HG02970 (cell line): ENCODE measurements at regions not wholly inside any gene's neighbourhood (a gene's known extent, or its start where the extent isn't known, plus 50 kb on each side); places are given as distances from the start of the nearest gene placed in this dataset.

Experiments used
- ATAC-seq: cut with Tn5 transposase; IDR thresholded peaks from one replicate; pipeline ENCODE4 v1.9.1; 2021; ENCODE audit warnings: mild to moderate bottlenecking, moderate library complexity, moderate number of reproducible peaks; ENCODE audit not compliant: unreplicated experiment, low FRiP score

DNA sequence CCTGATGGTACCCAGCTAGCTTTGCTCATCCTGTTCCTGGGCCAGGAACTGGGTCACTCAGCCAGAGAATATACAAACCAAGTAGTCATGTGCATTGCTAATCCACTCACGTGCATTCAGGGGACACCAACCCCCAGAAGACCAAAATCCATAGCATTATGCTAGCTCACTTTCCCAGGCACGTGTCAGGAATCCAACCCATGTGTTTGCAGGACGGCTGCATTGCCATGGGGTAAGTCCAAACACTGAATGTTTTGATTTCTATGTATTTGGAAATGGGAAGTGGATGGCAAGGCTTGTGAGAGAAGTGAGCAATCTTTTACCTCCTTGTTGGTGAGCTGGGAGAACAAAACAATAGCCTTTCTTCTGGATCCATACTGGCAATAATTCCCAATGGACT lies 87.1 kb upstream of the FOXN3 start:
- no peak for ATAC-seq

DNA sequence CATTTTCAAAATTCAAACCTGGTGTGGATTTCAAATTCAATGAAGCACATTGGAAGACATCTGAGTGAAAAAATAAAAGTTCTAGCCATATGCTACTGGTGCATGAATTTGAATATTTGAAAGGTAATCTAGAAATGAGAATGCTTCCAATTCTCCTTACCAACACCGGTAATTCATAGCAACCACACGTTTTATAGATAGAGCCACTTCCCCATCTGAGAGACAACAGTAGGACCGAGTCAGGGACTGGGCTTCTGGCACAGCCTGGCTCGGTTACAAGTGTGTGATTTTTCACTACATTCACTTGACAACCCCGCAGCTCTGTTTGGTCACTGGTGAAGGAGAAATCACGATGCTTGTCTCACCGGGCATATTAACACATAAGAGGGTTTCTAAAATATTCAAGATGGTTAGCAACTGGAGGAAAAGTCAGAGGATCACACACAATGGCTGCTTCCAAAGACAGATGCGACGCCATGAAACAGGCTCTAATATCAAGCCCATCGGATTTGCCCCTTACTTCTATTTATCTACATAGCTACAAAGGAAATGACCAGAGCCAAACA lies 86.5 kb upstream of the FOXN3 start:
- no peak for ATAC-seq

DNA sequence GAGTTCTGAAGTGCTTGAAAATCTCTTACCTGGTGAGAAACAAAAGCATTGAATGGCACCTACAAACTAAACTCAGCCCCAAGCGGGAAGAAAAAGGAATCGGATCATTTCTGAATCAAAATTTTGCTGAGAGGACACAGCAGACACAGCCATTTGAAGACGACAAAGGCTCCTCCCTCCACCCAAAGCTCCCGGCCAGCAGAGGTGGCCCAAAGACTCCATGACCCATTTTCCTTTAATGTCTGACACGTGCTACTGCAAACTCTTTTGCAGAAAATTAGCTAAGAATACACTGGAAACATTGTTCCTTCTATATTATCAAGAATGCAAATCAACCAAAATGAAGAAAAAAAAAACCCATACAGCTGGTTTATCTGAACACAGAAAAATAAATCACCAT lies 85.9 kb upstream of the FOXN3 start:
- ATAC-seq: no peak

DNA sequence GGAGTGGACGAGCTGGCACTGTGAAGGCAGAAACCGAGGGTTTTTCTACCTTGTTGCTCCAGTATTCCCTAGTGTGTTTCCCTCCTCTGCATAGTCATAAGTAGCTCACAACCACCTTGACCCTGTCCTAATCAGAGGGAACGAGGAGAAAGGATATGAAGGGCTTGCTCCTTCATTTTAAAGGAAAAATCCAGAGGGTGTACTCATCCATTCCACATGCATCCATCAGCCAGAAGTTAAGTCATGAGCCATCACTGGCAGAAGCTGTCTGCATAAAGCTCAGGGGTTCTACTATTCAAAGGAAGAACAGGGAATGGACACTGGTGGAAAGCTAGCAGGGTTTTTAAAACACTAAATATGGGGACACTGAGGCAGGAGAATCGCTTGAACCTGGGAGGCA lies 84.3 kb upstream of the FOXN3 start:
- ATAC-seq: no peak

DNA sequence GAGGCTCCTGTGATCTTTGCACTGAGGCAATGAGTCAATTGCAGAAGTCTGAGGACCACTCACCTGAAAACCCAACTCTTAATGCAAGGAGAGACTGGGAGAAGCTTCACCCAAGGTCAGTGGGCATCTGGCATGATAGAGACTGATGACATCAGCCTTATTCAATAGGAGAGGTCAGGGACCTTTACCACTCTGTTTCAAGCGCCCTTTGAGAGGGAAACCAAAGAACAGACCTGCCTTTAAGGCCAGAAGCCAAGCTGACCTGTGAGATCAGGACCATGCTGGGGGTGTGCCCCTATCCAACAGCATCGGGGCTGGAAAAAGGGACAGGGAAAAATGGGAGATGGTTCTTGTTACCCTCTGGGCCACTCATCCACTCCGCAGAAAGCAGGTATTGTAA lies 83.3 kb upstream of the FOXN3 start:
- ATAC-seq: no peak

DNA sequence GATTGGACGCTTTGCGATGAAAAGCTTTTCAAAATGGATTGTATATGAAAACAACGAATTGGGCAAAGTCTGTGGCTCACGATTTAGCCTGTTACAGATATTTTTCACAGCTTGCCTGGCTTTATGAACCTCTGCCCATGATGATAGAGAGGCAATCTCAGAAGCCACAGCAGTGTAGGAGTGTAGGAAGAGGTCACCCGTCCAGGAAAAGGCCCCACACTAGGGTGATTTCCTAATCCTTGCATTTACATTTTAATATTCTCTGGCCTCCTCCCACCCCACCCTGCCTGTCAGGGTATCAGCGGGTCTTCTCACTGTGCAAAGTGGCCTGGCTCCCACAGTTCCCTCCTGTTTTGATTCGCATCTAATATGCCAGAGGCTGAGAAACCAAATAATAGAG lies 81.8 kb upstream of the FOXN3 start:
- ATAC-seq: no peak

DNA sequence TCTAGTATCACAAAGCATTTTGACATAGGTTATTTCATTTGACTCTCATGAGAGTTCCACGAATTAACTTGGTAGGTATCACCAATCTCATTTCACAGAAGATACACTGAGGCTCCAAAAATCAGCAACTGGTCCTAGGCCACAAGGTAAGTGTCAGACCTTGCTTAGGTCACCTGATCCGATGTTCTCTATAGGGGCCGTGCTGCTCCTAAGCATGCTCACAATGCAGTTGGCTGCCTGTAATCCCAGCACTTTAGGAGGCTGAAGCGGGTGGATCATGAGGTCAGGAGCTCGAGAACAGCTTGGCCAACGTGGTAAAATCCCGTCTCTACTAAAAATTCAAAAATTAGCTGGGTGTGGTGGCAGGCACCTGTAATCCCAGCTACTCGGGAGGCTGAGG lies 78.7 kb upstream of the FOXN3 start:
- no peak for ATAC-seq

DNA sequence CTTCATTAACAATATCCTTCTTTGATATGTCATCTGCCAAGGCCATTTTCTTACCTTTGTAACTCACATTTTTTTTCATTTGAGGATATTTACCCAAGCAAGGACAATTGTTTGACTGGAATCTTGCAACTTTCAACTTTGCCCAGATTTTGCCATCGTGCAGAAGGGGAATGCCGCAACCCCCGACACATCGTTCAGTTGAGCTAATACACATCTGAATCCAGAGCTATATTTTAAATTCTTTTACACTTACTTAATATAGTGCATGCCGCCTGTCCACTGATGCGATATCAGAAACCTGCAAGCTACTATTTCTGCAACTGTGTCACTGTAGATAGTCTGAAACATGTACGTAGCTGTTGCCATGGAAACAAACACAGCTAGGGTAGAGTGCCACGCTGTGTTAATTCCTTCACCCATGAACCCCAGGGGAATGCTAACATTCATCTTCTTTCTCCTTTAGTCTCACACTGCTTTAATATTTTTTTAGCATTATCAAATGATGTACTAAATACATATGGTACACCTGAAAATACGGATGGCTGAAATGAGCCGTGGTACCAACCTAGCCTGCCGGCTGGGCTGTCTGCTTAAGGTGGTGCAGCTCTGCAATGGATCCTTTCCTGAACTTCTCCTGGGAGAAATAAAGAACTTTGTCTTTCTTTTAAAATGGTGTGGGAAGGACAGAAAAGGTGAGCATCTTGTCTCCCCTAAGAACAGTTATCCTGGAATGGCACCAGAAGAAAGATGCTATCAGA lies 77.0 kb upstream of the FOXN3 start:
- ATAC-seq: peak; percentile 75

DNA sequence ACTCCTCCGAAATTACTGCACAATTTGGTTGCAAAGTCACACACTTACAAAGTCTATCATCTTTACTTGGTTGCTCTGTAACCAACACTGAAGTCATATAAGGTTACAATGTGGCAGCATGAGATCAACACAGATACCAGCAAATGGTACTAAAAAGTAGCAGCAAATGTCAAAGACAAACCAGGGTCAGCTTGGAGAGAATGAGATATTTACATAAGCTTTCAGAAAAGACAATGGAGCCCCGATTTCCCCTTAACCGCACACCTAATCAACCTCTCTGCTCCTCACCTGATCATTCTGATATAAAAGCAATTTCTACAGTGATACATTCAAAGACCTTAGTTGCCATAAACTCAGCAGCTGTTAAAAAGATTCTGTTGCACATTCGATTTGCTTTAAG lies 76.4 kb upstream of the FOXN3 start:
- ATAC-seq: no peak

DNA sequence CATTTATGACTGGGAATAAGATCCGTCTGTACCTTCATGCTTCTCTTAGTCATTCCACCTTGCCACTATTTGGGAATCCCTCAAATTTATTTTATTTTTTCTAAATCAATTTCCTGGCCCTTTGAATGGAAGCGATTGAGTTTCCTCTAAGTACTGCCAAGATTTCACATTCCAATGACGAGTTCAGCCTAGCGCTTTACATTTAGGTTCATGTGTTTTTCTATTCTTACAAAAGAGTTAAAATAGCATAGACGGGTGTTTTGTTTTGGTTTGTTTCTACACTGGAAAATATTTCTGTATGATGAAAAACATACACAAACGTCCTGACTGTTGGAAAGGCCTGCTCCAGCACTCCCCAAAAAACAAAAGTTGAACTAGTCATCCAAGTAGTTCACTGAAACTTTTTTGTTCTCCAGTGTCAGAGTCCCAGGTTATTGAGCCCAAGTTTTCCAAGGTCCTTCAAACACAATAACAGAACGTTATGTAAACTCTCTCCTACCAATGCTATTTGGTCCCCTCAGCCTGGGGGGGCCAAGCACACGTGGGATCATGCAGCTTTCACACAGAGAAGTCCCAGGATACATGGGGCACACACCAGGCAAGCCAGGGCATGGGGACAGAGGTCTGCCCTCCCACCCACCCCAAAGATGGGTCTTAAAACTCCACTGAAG lies 74.8 kb upstream of the FOXN3 start:
- ATAC-seq: no peak

DNA sequence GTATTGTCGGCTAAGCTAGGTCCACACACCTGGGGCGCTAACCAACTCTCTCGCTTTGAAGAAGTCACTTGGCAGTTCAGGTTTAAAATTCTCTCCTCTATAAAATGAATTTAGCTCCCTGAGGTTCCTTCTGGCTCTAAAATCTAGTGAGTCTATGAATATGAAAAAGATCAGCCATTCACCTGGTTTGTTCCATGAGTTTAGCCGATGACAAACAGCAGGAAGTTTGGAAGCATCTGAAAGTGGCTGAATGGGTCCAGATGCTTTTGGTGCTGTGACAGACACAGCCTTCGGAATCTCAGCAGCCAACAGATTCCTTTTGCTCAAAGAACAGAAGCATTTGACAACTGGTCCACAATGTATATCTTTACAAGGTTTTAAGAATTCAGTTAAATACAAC lies 73.4 kb upstream of the FOXN3 start:
- ATAC-seq: no peak

DNA sequence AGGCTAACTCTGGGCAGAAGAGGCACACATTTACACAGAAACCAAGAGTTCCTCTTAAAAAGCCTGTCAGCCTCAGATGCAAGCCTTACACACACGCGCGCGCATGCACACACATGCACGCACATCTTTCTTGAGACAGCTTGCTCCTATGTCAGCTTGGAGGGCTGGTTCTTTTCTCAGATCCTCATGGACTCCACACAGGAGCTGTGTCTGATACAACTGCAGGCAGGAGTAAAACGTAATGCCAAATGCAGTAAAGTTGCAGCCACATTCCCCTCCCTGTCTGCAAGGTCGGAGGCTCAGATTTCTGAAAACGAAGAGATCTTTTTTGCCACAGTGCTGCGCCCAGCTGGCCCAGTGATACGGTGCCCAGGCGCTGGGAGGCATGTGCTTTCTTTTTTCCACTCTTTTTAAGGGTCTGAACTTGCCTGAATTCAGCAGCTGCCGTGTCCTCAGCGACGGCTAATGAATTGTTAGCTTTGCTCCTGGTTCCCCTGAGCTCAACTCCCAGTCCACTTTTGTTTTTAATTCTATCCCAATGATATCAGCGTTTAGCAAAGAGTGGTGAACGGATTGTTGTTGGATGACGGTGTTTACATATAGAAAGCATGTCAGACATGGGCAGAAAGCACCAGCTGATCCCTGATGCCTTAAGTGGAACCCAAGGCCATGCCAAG lies 72.9 kb upstream of the FOXN3 start:
- no peak for ATAC-seq

DNA sequence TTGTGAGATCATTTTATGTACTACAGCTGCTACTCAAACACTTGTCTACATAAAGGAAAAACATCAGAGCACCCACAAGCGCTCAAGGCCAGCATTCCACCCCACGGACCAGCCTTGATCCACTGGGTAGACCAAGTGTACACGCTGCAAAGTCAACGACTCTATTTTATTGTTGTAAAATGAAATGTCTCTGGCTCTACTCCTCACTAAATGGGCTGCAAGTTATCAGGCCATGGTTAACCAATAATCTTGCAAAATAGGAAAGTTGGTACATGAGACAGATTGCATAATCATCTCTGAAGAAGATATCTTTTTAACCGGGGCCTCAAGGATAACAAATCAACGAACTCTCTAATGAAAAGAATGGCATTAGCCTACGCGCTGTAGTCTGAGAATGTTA lies 69.9 kb upstream of the FOXN3 start:
- no peak for ATAC-seq

DNA sequence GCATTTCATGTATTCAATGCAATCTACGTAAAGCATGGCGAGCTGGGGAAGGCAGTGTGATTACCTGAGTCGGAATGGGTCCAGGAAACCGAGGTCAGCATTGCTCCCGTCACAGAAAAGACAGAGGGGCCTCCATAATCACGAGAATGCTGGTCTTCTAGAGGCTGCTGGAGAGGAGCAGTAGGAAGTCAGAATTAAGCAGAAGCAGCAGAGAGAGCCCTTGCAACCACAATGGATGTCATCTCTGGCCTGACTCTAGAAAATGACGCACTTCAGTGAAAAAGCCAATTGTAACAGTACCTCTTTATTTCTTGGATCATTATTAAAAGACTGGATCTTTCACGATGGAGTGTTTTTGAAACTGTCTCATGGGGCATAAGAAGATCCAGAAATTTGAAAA lies 69.5 kb upstream of the FOXN3 start:
- ATAC-seq: no peak

DNA sequence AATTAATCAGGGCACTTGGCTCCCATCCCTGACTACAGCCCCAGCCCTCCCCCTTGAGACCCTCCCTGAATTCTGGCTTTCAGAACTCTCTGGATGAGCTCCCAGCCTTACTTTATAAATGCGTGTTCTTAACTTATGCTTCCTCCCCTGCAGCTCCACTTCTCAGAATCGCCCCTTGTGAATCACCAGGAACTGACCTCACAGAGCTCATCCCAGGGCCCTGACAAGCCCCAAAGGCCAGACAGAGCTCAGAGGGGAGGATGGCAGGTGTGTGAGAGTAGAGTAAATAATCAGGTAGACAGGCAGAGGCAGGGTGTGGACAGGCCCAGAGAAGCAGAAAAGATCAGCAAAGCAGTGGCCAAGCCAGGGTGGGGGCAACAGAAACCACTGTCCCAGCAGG lies 68.2 kb upstream of the FOXN3 start:
- no peak for ATAC-seq

DNA sequence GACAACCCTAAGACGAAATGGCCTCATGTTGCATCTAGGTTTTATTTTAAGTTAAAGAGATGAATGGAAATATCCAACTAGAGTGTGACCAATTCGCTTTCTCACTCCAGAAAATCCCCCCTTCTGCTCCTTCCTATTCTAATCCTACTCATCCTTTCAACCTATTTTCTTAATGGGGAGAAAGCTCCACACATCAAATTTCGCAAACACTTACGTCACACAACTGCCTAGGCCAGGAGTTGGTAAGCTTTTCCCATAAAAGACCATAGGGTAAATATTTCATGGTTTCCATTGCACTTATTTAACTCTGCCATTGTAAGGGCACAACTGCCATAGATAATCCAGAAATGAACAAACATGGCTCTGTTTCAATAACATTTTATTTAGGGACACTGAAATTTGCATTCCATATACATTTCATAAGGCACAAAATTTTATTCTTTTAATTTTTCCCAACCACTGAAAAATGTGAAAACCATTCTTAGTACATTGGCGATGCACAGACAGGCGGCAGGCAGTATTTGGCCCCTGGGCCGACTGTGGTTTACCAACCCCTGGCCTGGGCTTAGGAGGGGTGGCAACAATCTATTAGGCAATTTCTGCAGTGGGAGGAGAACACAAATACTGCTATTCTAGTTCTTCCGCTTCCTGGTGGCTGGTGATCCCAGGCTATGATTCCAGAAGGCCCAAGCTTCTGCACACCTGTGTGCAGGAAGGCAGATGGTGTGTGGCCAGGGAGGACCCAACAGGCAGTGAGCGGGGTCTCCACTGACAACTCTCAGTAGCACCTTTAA lies 67.2 kb upstream of the FOXN3 start:
- no peak for ATAC-seq

DNA sequence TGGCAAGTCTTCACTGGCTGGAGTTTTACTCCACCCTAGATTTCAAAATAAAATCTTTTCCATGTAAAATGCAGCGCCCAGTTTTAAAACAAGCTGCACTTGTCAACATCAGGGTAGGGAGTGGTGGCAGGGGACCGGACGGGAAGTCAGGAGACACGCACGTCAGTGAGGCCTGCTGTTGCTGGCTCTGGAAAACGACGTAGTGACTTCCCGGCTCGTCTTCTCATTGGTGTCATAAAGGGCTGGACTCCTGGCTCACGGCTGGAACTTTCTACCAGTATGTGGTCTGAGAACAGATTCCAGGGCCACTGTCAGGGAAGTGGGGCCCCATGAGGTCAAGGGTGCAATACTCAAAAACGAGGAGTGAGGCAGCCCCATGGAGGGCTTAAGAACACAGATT lies 64.2 kb upstream of the FOXN3 start:
- no peak for ATAC-seq

DNA sequence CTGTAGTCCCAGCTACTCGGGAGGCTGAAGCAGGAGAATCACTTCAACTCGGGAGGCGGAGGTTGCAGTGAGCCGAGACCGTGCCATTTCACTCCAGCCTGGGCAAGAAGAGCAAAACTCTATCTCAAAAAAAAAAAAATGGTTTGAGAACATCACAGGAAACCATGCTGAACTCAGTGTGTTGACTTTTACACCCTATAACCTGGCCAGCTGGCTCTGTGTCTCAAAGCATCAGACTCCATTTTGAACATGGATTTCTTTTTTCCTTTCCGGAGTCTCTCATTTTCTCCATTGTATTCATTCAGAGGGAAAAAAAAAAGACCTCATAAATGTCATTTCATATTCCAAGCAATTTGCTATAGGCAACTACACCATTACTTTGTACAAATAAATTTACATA lies 63.2 kb upstream of the FOXN3 start:
- no peak for ATAC-seq

DNA sequence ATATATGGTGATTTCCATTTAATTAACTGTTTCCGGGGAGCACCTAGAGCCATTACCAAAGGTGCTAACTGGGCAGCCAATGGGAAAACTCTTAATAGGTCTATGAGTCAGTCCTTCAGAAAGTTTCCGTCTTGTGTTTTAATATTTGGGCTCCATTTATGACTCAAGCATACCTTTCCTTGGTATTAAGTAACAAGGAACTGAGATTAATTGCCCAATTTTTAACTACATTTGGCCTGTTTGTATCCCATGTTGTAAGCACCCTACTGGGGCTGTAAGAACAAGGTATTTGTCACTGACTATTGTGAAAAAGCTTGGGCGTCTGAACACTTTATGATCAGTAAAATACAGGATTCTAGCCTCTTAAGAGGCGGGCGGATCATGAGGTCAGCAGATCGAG lies 62.8 kb upstream of the FOXN3 start:
- ATAC-seq: no peak

DNA sequence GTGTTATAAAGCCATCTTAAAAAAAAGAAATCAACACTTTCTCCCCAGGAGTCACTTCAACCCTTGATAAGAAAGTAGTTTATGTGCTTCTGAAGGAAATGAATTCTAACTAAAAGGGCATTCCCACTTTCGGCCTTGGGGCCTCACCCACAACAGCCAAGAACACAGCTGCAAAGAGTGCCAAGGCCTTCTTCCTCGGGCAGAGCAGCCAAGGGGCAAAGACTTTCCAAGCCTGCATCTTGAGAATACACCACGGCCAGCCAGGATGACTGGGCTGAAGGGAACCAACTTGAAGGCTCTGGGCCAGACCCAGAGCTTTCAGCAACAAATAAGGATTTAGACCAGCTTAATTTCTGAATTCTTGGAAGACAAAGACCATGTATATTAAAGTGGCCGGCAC lies 60.4 kb upstream of the FOXN3 start:
- ATAC-seq: no peak
